ENCODE measurements at regions not wholly inside any gene's neighbourhood (a gene's known extent, or its start where the extent isn't known, plus 50 kb on each side); places are given as distances from the start of the nearest gene placed in this dataset.

DNA sequence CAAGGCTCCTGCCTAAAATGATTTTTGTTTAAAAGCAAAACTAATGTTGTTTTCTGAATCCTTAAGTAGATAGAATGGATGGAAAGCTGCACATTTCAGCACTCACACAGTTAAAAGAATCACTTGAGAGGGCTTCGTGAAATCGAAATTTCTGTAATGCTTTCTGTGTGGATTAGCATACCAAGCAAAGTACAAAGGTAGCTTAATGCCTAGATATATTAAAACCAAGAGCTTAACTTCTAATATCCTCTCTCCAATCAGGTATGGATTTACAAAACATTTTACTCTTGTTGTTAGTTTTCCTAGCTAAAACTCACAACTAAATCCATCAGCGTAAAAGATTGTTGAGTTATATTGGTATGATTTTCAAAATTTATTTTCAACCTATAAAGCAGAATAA is 378.8 kb upstream of the PRMT6 start:
- Histone ChIP-seq H2AK5ac (ENCODE audit: insufficient read length, low read length) (no peak overlapping the region), H4K91ac (ENCODE audit: insufficient read length, low read depth, low read length) (no peak overlapping the region), H2BK20ac (ENCODE audit: low read depth, low read length, poor library complexity, severe bottlenecking) (no peak overlapping the region), H2BK15ac (ENCODE audit: low read depth, low read length) (no peak overlapping the region), H4K20me1 (ENCODE audit: control insufficient read depth, insufficient read depth, insufficient read length) (no peaks in the 10 kb centered on the region), H3T11ph (ENCODE audit: low read length) (no peak overlapping the region), H3K79me2 (ENCODE audit: insufficient read depth, low read length) (no peaks in the 10 kb centered on the region), H3K27ac (ENCODE audit: insufficient read length, low read depth, low read length) (no peak overlapping the region), H3K27me3 (ENCODE audit: insufficient read depth, low read length) (no peaks in the 10 kb centered on the region), H3K79me1 (ENCODE audit: insufficient read depth, low read depth, low read length, poor library complexity, severe bottlenecking) (no peaks in the 10 kb centered on the region), H3K4me1 (ENCODE audit: insufficient read depth, low read length) (no peaks in the 10 kb centered on the region; the same call in 1 of the 2 replicates), H3K56ac (ENCODE audit: insufficient read length, low read depth, low read length) (no peak overlapping the region), H4K8ac (replicated peaks; ENCODE audit: insufficient read length, low read depth, low read length) (no peak overlapping the region), H2AFZ (ENCODE audit: low read length) (no peak overlapping the region), H2BK12ac (ENCODE audit: insufficient read length, low read depth, low read length) (no peak overlapping the region), H2BK120ac (ENCODE audit: low read depth, low read length, poor library complexity, severe bottlenecking) (no peak overlapping the region), H4K5ac (ENCODE audit: insufficient read length, low read depth, low read length) (no peak overlapping the region), H3K23me2 (ENCODE audit: insufficient read length, low read depth, low read length, poor library complexity, severe bottlenecking) (no peaks in the 10 kb centered on the region), H3K18ac (ENCODE audit: insufficient read length, low read depth, low read length) (no peak overlapping the region), H3K4me2 (ENCODE audit: insufficient read depth, insufficient read length, low read length) (no peak overlapping the region), H3K23ac (ENCODE audit: insufficient read length, low read depth, low read length) (no peak overlapping the region), H3K14ac (ENCODE audit: insufficient read depth, low read length) (no peak overlapping the region), H3K9me3 (ENCODE audit: control insufficient read depth, low read depth, low read length) (no peaks in the 10 kb centered on the region), H3K4ac (ENCODE audit: low read depth, low read length) (no peak overlapping the region), H2BK5ac (ENCODE audit: insufficient read length, low read length) (no peak overlapping the region), H3K9ac (ENCODE audit: extremely low read depth, insufficient read length, low read length) (no peak overlapping the region)
- no peak for DNase-seq
- Mint-ChIP-seq H3K36me3 (ENCODE audit: insufficient read depth in 1 of 3, low read depth in 3 of 3) (no peaks in the 10 kb centered on the region), H3K9me3 (no peaks in the 10 kb centered on the region), H3K4me3 (no peak overlapping the region), H3K27me3 (ENCODE audit: low read depth) (no peaks in the 10 kb centered on the region), H3K4me1 (peaks cover 14 to 15% of the 10 kb centered on the region in 2 experiments), H3K27ac (no peak overlapping the region)
- no CpG with 5 or more reads among the region's 3 CpGs for WGBS (ENCODE audit: extremely low coverage, insufficient read length, low lambda C conversion rate)
- TF ChIP-seq, protein P1, sequence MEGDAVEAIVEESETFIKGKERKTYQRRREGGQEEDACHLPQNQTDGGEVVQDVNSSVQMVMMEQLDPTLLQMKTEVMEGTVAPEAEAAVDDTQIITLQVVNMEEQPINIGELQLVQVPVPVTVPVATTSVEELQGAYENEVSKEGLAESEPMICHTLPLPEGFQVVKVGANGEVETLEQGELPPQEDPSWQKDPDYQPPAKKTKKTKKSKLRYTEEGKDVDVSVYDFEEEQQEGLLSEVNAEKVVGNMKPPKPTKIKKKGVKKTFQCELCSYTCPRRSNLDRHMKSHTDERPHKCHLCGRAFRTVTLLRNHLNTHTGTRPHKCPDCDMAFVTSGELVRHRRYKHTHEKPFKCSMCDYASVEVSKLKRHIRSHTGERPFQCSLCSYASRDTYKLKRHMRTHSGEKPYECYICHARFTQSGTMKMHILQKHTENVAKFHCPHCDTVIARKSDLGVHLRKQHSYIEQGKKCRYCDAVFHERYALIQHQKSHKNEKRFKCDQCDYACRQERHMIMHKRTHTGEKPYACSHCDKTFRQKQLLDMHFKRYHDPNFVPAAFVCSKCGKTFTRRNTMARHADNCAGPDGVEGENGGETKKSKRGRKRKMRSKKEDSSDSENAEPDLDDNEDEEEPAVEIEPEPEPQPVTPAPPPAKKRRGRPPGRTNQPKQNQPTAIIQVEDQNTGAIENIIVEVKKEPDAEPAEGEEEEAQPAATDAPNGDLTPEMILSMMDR (conservative IDR thresholded peaks at IDR 0.05): no peak

Data from H9 (cell line).